Cerebellar cortex (tissue), 1 donor: ENCODE measurements at regions not wholly inside any gene's neighbourhood (a gene's known extent, or its start where the extent isn't known, plus 50 kb on each side); places are given as distances from the start of the nearest gene placed in this dataset.
"Not testable (repeated sequence)": the region's sequence is repeated elsewhere in the genome, so short reads cannot be mapped to it uniquely, and the experiment has no call there.

ENCODE experiments used
- DNase-seq: peaks from one replicate; pipeline ENCODE4 v3.0.0-alpha.2; 2015; ENCODE audit warnings: low spot score

DNA sequence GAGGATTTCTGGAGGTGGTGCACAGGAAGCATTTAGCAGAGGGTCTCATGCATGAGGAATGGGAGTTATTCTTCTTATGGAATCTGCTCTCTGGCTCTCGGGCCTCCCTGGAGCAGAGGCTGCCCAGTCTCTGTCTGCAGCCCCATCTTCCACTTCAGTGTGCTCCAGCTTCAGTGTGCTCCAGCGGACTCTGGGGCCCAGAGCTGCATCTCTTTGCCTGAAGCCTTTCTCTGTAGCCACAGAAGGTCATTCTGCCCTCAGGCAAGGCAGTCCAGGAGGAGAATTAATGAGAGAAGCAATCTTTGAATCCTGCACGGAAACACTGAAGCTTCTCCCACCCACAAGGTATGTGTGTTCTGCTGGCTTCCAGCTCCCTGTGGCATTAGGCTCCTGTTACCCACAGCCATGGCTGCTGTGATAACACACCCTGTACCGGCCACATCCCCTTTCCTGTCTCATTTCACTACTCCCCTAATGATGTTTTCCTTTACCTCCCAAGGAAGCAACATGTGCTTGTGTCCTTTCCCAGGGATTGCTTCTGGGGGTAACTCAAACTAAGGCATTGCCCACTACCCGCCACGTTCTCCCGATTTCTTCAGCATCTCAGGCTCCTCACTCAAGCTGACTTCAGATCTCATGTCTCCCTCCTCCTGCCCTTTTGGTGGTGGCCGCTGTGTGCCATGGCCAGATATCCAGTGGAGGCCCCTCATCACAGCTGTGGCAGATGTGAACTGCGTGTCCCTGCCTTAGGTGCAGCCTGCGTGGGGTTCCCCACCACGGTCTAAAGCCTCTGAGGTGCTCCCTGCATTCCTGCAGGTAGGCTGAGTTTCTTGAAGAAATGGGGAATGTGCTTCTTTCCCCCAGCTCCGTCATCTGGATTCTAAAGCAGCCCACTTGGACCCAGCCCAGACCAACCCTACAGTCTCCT is 181.2 kb upstream of the GALNT2 start:
- no peak for DNase-seq

- no peak for DNase-seq
Measured at GRCh38 chr1:229886636-229887035, 180.4 kb upstream of the GALNT2 start.

GRCh38 chr1:229887043-229887822 is 179.8 kb upstream of the GALNT2 start:
- DNase-seq, result peak; percentile 87

- no peak for DNase-seq
Measured at GRCh38 chr1:229888157-229888556, 178.9 kb upstream of the GALNT2 start.

- peak; percentile 36 for DNase-seq
Measured at GRCh38 chr1:229888561-229889001, 178.5 kb upstream of the GALNT2 start.

DNA sequence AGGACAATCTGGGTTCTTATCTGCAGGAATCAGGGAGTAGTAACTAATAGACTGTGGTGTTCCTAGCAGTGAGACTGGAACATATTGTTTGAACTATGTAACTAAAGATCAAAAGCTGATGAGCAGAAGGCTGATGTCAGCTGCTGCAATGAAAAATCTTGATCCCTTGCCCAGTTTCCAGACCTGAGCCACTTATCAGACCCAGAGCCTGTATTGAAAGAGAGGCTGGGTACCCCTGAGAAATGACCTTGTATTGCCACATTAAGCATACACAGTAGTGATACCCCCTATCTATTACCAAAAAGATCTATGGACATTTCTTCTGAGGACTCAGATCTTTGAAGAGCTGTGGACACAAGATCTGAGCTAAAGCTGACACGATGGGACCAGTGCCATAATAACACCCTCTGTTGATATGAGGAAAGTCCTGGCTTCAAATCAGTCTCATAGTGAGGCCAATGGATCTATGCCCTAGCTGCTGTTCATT is 178.0 kb upstream of the GALNT2 start:
- DNase-seq, result peak; percentile 42

DNA sequence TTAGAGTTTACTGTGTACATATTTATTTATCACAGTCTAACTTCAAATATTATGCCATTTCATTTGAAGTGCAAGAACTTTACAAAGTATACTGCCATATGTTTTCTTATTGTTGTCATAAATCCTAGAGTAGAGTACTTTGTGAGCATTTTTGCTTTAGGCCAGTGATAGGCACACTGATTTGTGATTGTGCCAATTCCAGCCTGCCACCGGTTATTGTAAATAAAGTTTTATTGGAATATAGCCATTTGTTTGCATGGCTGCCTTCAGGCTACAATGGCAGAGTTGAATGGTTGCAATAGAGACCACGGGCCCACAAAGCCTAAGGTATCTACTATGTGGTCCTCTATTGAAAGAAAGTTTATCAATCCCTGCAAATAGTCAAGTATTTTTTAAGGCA is 175.8 kb upstream of the GALNT2 start:
- no peak for DNase-seq

DNA sequence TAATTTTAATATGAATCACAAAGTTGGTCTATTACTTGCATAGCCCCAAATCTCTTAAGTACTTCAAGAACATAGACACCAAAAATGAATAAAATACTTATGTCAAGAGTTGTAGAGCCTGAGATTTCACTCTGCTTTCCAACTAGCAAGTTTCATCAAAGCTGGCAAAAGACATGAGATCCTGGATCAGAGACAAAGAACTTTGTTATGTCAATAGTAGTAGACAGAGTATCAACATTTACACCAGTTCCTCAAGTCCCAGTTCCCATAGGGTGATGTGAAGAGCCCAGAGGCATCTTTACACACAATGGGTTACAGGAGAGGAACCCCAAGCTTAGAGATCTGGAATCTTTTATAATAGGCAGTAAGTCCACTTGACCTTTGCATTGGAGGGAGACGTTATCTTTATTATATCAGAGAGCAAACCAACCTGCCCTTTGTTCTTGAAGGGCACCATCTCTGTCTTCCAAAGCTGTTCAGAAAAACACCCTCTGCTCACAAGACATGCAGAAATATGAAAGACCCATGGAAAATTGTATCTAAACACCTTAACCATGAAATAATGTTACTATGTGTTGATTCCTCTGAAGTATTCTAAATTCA is 174.4 kb upstream of the GALNT2 start:
- DNase-seq, result no peak

DNA sequence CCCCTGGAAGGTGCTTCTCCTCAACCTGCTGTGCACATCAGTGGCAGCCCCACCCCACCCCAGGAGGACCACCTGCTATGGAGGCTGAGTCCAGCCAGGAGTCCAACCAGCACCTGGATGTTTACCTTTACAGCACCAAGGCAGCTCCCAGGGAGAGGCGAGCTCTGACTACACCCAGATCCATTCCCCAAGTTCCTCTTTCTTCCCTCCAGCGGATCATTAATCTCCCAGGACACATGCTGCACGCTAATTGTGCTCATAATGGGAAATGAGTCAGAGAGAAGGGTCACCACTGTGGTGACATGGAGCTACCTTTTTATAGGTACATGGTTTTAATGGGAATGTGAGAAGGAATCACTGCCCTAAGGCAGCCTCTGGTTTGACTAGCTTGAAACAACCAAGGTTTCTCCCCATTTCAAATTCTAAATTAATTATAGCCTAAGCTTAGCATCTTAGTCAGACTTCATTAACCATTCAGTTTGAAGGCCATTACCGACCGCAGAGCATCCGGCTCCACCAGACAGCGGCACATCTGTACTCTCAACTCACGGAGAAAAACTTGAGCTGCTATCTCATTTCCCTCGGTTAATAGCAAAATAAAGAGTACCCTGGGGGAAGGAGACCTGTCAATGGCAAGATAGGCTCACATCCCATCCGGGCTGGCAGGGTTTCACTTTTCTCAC is 173.1 kb upstream of the GALNT2 start:
- no peak for DNase-seq

DNA sequence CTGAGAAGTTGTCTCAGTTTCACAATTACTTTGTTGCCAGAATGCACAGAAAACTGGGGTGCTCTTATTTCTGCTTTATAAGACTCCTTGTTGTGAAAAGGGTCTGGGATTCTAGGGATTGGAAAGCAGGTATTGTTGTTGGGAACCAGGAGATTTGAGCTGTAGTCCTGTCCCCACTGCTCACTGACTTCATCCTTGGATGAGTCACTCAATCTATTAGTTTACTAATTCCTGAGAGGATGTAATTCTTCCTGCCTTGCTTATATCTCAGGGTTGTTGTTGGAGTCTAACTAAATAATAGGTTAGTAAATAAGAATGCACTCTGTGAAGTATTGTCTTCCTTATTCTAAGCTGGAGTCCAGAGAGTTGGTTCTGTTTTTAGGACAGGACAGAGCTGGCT is 172.5 kb upstream of the GALNT2 start:
- DNase-seq, result no peak

GRCh38 chr1:229895605-229896004 is 171.4 kb upstream of the GALNT2 start:
- no peak for DNase-seq

DNA sequence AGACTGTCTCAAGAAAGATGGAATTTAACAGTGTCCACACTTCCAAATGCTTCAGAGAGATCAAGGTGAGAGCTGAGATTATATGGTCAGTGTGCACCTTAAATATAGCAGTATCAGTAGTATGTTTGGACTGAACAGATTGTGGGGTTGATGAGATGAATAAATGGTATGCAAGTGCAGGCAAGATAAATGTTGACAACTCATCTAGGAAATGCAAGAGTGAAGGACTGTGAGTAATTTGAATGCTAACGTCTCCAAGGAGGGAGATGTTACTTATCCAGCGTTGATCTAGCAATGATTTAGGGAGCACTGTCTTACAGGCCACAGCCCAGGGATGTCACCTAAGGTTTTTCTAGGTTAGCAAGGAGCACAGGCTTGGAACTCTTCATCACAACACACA is 170.7 kb upstream of the GALNT2 start:
- no peak for DNase-seq

GRCh38 chr1:229896861-229897260 is 170.2 kb upstream of the GALNT2 start:
- no peak for DNase-seq

DNA sequence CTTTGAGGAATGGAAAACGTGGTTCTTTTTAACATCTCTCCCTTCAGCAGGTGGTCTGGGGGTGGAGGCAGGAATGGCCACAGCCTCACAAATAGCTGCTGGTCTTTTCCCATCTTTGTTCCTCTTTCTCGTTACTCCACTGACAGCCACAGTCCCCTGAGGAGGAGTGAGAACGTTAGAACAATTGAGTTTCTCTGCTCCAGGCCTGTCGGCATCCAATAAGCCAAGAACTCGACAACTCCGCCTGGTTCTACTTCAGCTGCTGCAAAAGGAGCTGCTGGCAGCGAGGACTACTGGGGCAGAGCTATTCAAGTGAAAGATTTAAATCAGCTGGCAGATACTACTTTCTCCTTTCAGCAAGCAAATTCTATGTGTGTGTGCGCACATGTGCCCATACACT is 169.5 kb upstream of the GALNT2 start:
- DNase-seq, result no peak

DNA sequence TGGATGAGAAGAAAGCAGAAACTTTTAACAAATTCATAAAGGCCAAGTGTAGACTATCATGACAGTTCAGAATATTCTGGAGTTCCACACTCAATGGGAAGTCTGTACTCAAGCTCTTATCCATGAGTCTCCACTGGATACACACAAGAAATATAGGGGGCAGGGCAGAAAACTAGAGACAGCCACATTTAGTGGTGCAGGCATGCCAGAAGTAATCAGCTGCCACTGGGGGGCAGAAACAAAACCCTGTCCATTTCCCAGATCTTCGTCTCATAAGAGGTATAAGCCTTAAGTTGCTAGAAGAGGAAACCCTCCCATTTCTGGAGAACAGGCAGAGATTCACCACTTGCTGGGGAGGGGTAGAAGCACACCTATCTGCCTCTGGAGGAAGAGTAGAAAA is 166.8 kb upstream of the GALNT2 start:
- no peak for DNase-seq

DNA sequence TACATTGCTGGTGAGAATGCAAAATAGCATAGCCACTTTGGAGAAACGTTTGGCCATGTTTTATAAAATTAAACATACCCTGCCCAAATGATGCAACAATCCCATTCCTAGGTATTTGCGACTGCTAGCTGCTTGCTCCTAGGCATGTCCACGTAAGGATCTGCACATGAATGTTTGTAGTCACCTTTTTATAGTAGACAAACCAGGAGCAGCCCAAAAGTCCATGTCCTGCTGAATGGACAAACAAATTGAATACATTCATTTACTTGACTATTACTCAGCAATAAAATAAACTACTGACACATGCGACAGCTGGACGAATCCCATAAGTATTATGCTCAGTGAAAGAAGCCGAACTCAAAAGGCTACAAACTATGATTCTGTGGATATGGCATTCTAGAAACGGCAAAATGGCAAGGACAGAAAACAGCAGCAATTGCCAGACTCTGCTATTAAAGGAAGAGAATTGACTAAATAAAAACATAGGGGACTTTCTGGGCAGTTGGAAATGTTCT is 161.9 kb upstream of the GALNT2 start:
- no peak for DNase-seq

DNA sequence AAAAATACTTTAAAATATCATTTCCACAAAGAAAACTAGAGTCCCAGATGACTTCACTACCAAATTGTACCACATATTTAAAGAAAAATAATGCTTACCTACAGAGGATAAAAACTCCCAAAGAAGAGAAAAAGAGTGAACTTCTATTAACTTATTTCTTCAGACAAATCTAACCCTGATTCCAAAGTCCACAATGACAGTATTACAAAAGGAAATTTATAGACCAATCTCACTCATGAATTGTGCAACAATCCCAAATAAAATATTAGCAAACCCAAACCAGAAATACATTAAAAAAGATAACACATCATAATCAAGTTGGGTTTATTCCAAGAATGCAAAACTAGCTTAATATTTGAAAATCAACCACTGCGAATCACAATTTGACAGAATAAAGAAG is 161.4 kb upstream of the GALNT2 start:
- DNase-seq, result no peak

GRCh38 chr1:229907884-229908638 is 159.0 kb upstream of the GALNT2 start:
- no peak for DNase-seq

GRCh38 chr1:229908689-229909088 is 158.3 kb upstream of the GALNT2 start:
- DNase-seq, result no peak

GRCh38 chr1:229913489-229913888 is 153.5 kb upstream of the GALNT2 start:
- DNase-seq, result no peak

DNA sequence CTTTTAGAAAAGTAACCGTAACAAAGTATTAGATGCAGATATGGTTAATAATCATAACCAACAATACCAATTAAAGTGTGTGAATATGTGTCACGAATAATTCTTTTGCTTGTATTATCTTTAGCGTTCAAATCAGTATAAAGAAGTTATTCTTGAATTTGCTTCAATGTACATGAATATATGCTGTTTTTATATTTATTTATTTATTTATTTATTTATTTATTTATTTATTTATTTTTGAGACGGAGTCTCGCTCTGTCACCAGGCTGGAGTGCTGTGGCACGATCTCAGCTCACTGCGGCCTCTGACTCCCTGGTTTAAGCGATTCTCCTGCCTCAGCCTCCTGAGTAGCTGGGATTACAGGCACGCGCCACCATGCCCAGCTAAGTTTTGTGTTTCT is 147.6 kb upstream of the GALNT2 start:
- DNase-seq, result not testable (repeated sequence)
